BJ (cell line): ENCODE measurements at regions not wholly inside any gene's neighbourhood (a gene's known extent, or its start where the extent isn't known, plus 50 kb on each side); places are given as distances from the start of the nearest gene placed in this dataset.

Experiments used
- CTCF ChIA-PET: fragments of 350-600 bp; formaldehyde crosslinking; extraction: SDS; loops from one replicate; lab custom pipeline; 2021; ENCODE audit warnings: antibody characterized with exemption, inconsistent platforms; lab: Yijun Ruan, JAX
- POLR2A ChIA-PET: fragments of 300-600 bp; sonication (Branson Sonifier 250); formaldehyde crosslinking; extraction: SDS; loops from one replicate; lab custom pipeline; 2021; ENCODE audit warnings: antibody characterized with exemption; lab: Charles Lee
- DNase-seq: peaks from one replicate; pipeline ENCODE4 v3.0.0-alpha.2; 2011; ENCODE audit warnings: low read depth
- H3K27me3 ChIP-seq: 2 replicates; pipeline ENCODE4 v1.6.0; 2011; ENCODE audit warnings: low read length; ENCODE audit not compliant: control insufficient read depth, insufficient read depth
- H3K36me3 ChIP-seq: 2 replicates; pipeline ENCODE4 v1.5.1; 2011; ENCODE audit warnings: low read length; ENCODE audit not compliant: control insufficient read depth, insufficient read depth
- H3K4me3 ChIP-seq: 2 replicates; pipeline ENCODE4 v1.5.1; 2011; ENCODE audit warnings: low read depth, mild to moderate bottlenecking, control low read depth, low read length
- TF ChIP-seq, protein P1 (sequence below): IDR thresholded peaks from 2 replicates; pipeline ENCODE4 v1.5.1; 2011; ENCODE audit warnings: low read depth, mild to moderate bottlenecking, control low read depth, inconsistent platforms, low read length, moderate library complexity; ENCODE audit not compliant: insufficient read depth

DNA sequence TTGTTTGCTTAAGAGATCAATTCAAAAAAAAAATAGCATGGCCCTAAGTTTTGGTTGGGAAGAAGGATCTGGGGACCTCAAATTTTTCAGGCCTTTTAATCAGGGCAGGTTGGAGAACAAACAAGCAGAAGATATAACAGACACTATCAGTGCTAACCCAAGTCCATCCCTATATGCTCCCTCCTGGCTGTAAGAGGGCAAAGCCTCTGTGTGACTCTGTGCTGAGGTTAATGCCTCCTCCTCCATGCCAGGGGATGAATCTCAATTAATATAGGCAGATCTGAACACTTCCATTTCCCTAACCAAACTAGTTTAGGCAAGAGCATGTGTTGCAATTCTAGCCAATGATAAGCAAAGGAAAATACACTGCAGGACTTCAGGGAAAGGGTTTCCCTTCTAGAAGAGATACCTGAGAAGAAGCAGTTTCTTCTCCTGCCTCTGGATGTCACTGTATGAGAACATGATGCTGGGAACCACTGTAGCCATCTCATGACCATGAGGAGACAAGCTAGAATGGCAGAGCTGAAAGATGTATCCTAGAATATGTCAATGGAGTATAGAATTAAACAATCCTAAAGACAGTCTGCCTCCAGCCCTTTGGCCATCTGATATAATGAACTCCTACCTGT is 76.0 kb downstream of the CHD9NB start:
- TF ChIP-seq, protein P1, sequence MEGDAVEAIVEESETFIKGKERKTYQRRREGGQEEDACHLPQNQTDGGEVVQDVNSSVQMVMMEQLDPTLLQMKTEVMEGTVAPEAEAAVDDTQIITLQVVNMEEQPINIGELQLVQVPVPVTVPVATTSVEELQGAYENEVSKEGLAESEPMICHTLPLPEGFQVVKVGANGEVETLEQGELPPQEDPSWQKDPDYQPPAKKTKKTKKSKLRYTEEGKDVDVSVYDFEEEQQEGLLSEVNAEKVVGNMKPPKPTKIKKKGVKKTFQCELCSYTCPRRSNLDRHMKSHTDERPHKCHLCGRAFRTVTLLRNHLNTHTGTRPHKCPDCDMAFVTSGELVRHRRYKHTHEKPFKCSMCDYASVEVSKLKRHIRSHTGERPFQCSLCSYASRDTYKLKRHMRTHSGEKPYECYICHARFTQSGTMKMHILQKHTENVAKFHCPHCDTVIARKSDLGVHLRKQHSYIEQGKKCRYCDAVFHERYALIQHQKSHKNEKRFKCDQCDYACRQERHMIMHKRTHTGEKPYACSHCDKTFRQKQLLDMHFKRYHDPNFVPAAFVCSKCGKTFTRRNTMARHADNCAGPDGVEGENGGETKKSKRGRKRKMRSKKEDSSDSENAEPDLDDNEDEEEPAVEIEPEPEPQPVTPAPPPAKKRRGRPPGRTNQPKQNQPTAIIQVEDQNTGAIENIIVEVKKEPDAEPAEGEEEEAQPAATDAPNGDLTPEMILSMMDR, result peak; percentile 40
- no peak for DNase-seq
- no peaks in the 10 kb centered on the region for H3K27me3 ChIP-seq
- H3K4me3 ChIP-seq, result no peak overlapping the region
- no peaks in the 10 kb centered on the region for H3K36me3 ChIP-seq
- CTCF ChIA-PET, result no interaction called here
- POLR2A ChIA-PET, result no interaction called here

DNA sequence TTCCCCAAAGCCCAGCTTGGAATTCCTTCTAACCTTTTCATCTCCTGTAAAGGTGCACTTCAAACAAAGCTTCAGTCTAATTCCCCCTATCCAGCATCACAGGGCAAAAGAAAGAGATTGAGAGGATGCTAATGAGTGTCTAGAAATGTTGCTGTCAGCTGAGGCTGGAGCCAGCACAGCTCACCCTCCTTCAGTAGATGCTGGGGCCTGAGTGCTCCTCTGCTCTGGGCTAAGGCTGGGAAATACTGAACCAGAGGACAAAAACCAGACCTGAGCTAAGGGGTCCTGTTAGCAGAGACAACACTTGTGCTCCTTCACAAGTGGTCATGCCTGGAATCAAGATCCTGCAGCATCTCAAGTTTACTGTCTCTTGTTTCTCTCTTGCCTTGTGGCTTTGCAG is 85.0 kb downstream of the CHD9NB start:
- TF ChIP-seq, protein P1, result no peak
- ChIA-PET CTCF (interaction anchor here (0.6 to 1.1 kb wide), 2 partner anchors 55 to 776 kb away, joined by 3 read pairs; no protein-coding TSS in a partner anchor), POLR2A (no interaction called here)
- Histone ChIP-seq H3K4me3 (no peak overlapping the region), H3K27me3 (no peaks in the 10 kb centered on the region), H3K36me3 (no peaks in the 10 kb centered on the region)
- DNase-seq, result no peak

DNA sequence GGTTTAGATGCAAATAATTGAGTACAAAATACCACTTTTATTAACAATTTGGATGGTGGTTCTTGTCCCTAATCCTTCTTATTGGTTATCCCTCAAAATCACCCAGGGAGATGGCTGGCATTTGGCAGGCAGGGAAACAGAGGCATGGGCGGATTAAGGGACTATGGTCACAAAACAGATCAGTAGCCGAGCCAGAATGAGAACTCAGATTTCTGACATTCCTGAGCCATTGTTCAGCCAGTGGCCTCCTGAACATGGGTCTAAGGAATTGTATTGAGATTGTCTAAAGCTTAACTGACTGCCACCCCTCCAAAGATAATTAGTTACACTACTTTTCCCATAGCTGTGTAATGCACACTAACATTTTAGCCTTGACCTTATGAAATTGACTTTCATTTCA is 88.4 kb downstream of the CHD9NB start:
- Histone ChIP-seq H3K36me3 (no peaks in the 10 kb centered on the region), H3K4me3 (no peak overlapping the region), H3K27me3 (no peaks in the 10 kb centered on the region)
- no peak for DNase-seq
- POLR2A ChIA-PET, result no interaction called here
- CTCF ChIA-PET, result no interaction called here
- TF ChIP-seq, protein P1, result no peak

DNA sequence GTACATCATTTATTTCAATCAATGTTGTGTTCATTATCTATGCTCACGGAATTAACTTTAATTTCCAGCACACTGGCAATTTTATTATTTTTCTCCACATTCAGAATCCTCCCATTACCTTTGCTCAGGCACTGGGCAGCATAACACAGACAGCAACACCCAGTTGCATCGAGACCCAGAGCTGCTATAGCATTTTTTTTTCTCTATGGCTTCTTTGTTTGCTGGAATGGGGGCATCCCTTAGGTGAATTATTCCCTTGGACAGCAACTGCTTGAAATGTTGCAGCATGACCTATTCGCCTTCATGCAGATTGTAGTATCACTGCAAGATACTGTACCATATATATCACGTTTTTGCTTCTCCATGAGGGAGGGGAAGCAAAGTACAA is 88.8 kb downstream of the CHD9NB start:
- CTCF ChIA-PET, result no interaction called here
- TF ChIP-seq, protein P1, result no peak
- Histone ChIP-seq H3K27me3 (no peaks in the 10 kb centered on the region), H3K36me3 (no peaks in the 10 kb centered on the region), H3K4me3 (no peak overlapping the region)
- POLR2A ChIA-PET, result no interaction called here
- DNase-seq, result no peak

DNA sequence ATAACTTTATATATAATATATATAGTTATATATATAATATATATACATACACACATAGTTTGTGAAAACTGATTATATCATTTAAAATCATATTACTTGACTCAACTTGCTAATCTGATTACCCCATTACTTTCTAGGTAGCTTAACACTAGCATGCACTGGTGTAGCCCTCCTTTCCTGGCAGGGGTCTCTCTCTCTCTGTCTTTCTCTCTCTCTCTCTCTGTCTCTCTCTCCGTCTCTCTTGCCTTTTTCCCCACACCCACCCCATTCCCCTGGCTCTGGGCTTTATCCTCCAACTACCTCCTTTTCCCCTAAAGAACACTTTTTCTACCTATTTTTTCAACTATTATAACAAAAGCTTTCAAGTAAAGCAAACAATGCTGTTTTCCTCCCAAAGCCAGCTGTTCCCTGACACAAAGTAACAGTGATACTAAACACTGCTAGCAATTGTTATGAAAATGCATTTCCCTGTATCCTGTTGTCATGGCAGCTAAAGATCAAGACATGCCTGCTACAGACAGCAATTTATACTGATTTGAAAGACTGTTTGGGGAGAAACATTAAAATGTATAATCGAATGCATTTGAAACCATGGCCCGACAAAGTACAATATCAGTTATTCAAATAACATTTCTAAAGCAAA is 89.4 kb downstream of the CHD9NB start:
- CTCF ChIA-PET, result no interaction called here
- POLR2A ChIA-PET, result no interaction called here

More for the DNA sequence above, 89.4 kb downstream of the CHD9NB start:
- no peak overlapping the region for H3K4me3 ChIP-seq
- TF ChIP-seq, protein P1, result no peak
- no peaks in the 10 kb centered on the region for H3K36me3 ChIP-seq
- no peaks in the 10 kb centered on the region for H3K27me3 ChIP-seq
- DNase-seq, result no peak
